Lower leg skin (tissue), 3 donors: ENCODE measurements at regions not wholly inside any gene's neighbourhood (a gene's known extent, or its start where the extent isn't known, plus 50 kb on each side); places are given as distances from the start of the nearest gene placed in this dataset.

ENCODE experiments used
- POLR2A ChIP-seq, 2 donors: fragments of 450-650 bp; IDR thresholded peaks; one replicate each; pipeline ENCODE4 v1.6.1; 2016 to 2017; ENCODE audit warnings: antibody characterized with exemption in 2 of 2, mild to moderate bottlenecking in 1 of 2, moderate library complexity in 1 of 2
- TF ChIP-seq, protein P1 (sequence below), 3 donors: fragments of 450-650 bp; IDR thresholded peaks; one replicate each; pipeline ENCODE4 v1.5.1; 2016; ENCODE audit warnings: antibody characterized with exemption in 3 of 3, mild to moderate bottlenecking in 3 of 3, moderate library complexity in 2 of 3

- TF ChIP-seq, protein P1, sequence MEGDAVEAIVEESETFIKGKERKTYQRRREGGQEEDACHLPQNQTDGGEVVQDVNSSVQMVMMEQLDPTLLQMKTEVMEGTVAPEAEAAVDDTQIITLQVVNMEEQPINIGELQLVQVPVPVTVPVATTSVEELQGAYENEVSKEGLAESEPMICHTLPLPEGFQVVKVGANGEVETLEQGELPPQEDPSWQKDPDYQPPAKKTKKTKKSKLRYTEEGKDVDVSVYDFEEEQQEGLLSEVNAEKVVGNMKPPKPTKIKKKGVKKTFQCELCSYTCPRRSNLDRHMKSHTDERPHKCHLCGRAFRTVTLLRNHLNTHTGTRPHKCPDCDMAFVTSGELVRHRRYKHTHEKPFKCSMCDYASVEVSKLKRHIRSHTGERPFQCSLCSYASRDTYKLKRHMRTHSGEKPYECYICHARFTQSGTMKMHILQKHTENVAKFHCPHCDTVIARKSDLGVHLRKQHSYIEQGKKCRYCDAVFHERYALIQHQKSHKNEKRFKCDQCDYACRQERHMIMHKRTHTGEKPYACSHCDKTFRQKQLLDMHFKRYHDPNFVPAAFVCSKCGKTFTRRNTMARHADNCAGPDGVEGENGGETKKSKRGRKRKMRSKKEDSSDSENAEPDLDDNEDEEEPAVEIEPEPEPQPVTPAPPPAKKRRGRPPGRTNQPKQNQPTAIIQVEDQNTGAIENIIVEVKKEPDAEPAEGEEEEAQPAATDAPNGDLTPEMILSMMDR (IDR thresholded peaks at IDR 0.05), result no peak
- TF ChIP-seq POLR2A (IDR thresholded peaks at IDR 0.05), result no peak
These were observed 75.4 kb upstream of the MAP4K3 start for GRCh38 chr2:39512434-39512935.
